H1 (cell line): ENCODE measurements at regions not wholly inside any gene's neighbourhood (a gene's known extent, or its start where the extent isn't known, plus 50 kb on each side); places are given as distances from the start of the nearest gene placed in this dataset.
"Not testable (repeated sequence)": the region's sequence is repeated elsewhere in the genome, so short reads cannot be mapped to it uniquely, and the experiment has no call there.

ENCODE experiments used
- CTCF ChIA-PET: fragments of 300-600 bp; sonication (Branson Sonifier 250); formaldehyde crosslinking; loops from one replicate; lab custom pipeline; 2021; ENCODE audit not compliant: partially characterized antibody; lab: Charles Lee
- POLR2A ChIA-PET: fragments of 300-600 bp; sonication (Branson Sonifier 250); formaldehyde crosslinking; loops from one replicate; lab custom pipeline; 2021; ENCODE audit warnings: inconsistent platforms; ENCODE audit not compliant: partially characterized antibody; lab: Charles Lee
- DNase-seq, 2 experiments: peaks; one replicate each; pipeline versions ENCODE4 v3.0.0 to v3.0.0-alpha.2; 2010 to 2022; ENCODE audit warnings: low spot score in 2 of 2, low read depth in 1 of 2, mixed read lengths in 1 of 2
- FAIRE-seq: peaks from 2 replicates; lab custom pipeline; 2011; peaks lifted over from hg19 to GRCh38; lab: Jason Lieb, UNC
- H2AFZ ChIP-seq: 2 replicates; pipeline ENCODE4 v1.8.1; 2012; ENCODE audit warnings: low read length, inconsistent platforms
- H2AK5ac ChIP-seq: 2 replicates; pipeline ENCODE4 v1.6.1; 2013; ENCODE audit warnings: low read depth, low read length
- H2BK120ac ChIP-seq: replicated peaks from 2 replicates; pipeline ENCODE3; 2013; ENCODE audit warnings: low read depth, low read length, inconsistent platforms
- H2BK12ac ChIP-seq: 2 replicates; pipeline ENCODE4 v1.6.1; 2013; ENCODE audit warnings: low read depth, low read length
- H2BK15ac ChIP-seq: 2 replicates; pipeline ENCODE4 v1.6.1; 2013; ENCODE audit warnings: low read length
- H2BK20ac ChIP-seq: 2 replicates; pipeline ENCODE4 v1.6.1; 2013; ENCODE audit warnings: low read length
- H2BK5ac ChIP-seq: 2 replicates; pipeline ENCODE4 v1.6.1; 2013; ENCODE audit warnings: low read depth, low read length
- H3K14ac ChIP-seq: 2 replicates; pipeline ENCODE4 v1.6.1; 2013; ENCODE audit warnings: inconsistent platforms; ENCODE audit not compliant: insufficient read length
- H3K18ac ChIP-seq: 2 replicates; pipeline ENCODE4 v1.6.1; 2013; ENCODE audit warnings: low read length; ENCODE audit errors: extremely low read depth
- H3K23ac ChIP-seq: 2 replicates; pipeline ENCODE4 v1.6.1; 2013; ENCODE audit warnings: inconsistent platforms; ENCODE audit not compliant: insufficient read length
- H3K23me2 ChIP-seq: 2 replicates; pipeline ENCODE4 v1.6.1; 2013; ENCODE audit warnings: low read depth, low read length
- H3K27ac ChIP-seq: 2 replicates; pipeline ENCODE4 v1.6.1; 2011; ENCODE audit warnings: low read depth, low read length, inconsistent platforms
- H3K27me3 ChIP-seq, 4 experiments: replicated peaks in 1 of 4; 1 replicate in 1 of 4; 2 replicates in 3 of 4; pipeline versions ENCODE4 v1.6.1 to v1.8.1; 2011 to 2013; ENCODE audit warnings: low read length in 3 of 4, mild to moderate bottlenecking in 3 of 4, inconsistent platforms in 2 of 4, mixed read lengths in 2 of 4, moderate library complexity in 1 of 4; ENCODE audit not compliant: control insufficient read depth in 3 of 4, insufficient read depth in 3 of 4; ENCODE audit errors: extremely low read depth in 1 of 4
- H3K36me3 ChIP-seq, 4 experiments: 2 replicates each; pipeline versions ENCODE4 v1.6.1 to v1.8.1; 2011 to 2013; ENCODE audit warnings: mild to moderate bottlenecking in 4 of 4, low read length in 3 of 4, moderate library complexity in 2 of 4, control low read depth in 1 of 4, inconsistent platforms in 1 of 4; ENCODE audit not compliant: insufficient read depth in 4 of 4, control insufficient read depth in 2 of 4
- H3K4ac ChIP-seq: replicated peaks from 2 replicates; pipeline ENCODE3; 2013; ENCODE audit warnings: low read length, low read depth, mixed read lengths, inconsistent platforms; ENCODE audit not compliant: insufficient read length
- H3K4me1 ChIP-seq, 4 experiments: replicated peaks in 1 of 4; 1 replicate in 1 of 4; 2 replicates in 3 of 4; pipeline versions ENCODE4 v1.6.1 to v1.8.1; 2011 to 2013; ENCODE audit warnings: low read length in 3 of 4, inconsistent platforms in 2 of 4, mixed read lengths in 1 of 4; ENCODE audit not compliant: insufficient read depth in 4 of 4, control insufficient read depth in 3 of 4
- H3K4me2 ChIP-seq, 2 experiments: 2 replicates each; pipeline versions ENCODE4 v1.6.1 to v1.8.1; 2011 to 2013; ENCODE audit warnings: low read depth in 2 of 2, low read length in 2 of 2, control low read depth in 1 of 2, inconsistent platforms in 1 of 2, mild to moderate bottlenecking in 1 of 2; ENCODE audit not compliant: insufficient read depth in 1 of 2
- H3K4me3 ChIP-seq, 4 experiments: fragments of 200-600, 300-600 bp in 1 of 4; sonication (generic), shearing (Covaris generic), sonication (Bioruptor Twin) in 1 of 4; 2 replicates each; pipeline versions ENCODE4 v1.5.1 to v1.8.1; 2011 to 2016; ENCODE audit warnings: low read length in 4 of 4, low read depth in 3 of 4, control low read depth in 2 of 4, inconsistent platforms in 2 of 4, mild to moderate bottlenecking in 2 of 4, mixed read lengths in 1 of 4, moderate library complexity in 1 of 4; ENCODE audit not compliant: insufficient read depth in 2 of 4; ENCODE audit errors: extremely low read depth in 1 of 4
- H3K56ac ChIP-seq: replicated peaks from 2 replicates; pipeline ENCODE3; 2013; ENCODE audit warnings: low read depth, mild to moderate bottlenecking, mixed read lengths, low read length, inconsistent platforms; ENCODE audit not compliant: insufficient read length
- H3K79me1 ChIP-seq: 2 replicates; pipeline ENCODE4 v1.6.1; 2013; ENCODE audit warnings: low read depth, low read length, control low read depth
- H3K79me2 ChIP-seq, 2 experiments: 2 replicates each; pipeline versions ENCODE4 v1.6.1 to v1.8.1; 2012 to 2013; ENCODE audit warnings: low read length in 2 of 2, mild to moderate bottlenecking in 2 of 2, inconsistent platforms in 1 of 2; ENCODE audit not compliant: insufficient read depth in 2 of 2, control insufficient read depth in 1 of 2
- H3K9ac ChIP-seq, 4 experiments: replicated peaks in 1 of 4; 1 replicate in 1 of 4; 2 replicates in 3 of 4; pipeline versions ENCODE4 v1.6.1 to v1.8.1; 2011 to 2013; ENCODE audit warnings: low read depth in 3 of 4, low read length in 3 of 4, control low read depth in 2 of 4, mild to moderate bottlenecking in 2 of 4, moderate library complexity in 2 of 4, inconsistent platforms in 1 of 4; ENCODE audit errors: extremely low read depth in 1 of 4
- H3K9me3 ChIP-seq, 2 experiments: 2 replicates each; pipeline versions ENCODE4 v1.6.1 to v1.8.1; 2012 to 2013; ENCODE audit warnings: mild to moderate bottlenecking in 2 of 2, moderate library complexity in 2 of 2, control low read depth in 1 of 2, inconsistent platforms in 1 of 2, low read depth in 1 of 2, low read length in 1 of 2, mixed read lengths in 1 of 2; ENCODE audit not compliant: insufficient read depth in 2 of 2
- H4K20me1 ChIP-seq, 2 experiments: replicated peaks in 1 of 2; 2 replicates each; pipeline versions ENCODE3 to v1.8.1; 2011 to 2013; ENCODE audit warnings: inconsistent platforms in 2 of 2, low read length in 2 of 2, mild to moderate bottlenecking in 1 of 2; ENCODE audit not compliant: insufficient read depth in 2 of 2, control insufficient read depth in 1 of 2
- H4K5ac ChIP-seq: 2 replicates; pipeline ENCODE4 v1.6.1; 2013; ENCODE audit warnings: low read length, low read depth, mixed read lengths, inconsistent platforms; ENCODE audit not compliant: insufficient read length
- H4K8ac ChIP-seq: 2 replicates; pipeline ENCODE4 v1.8.0; 2013; ENCODE audit warnings: mild to moderate bottlenecking, moderate library complexity, low read length, inconsistent platforms; ENCODE audit not compliant: insufficient read depth; ENCODE audit errors: extremely low read depth
- H4K91ac ChIP-seq: replicated peaks from 2 replicates; pipeline ENCODE3; 2013; ENCODE audit warnings: low read length, mixed read lengths, inconsistent platforms; ENCODE audit not compliant: insufficient read length
- WGBS, 2 experiments: shearing (Covaris generic) in 1 of 2; methylation state at CpG; one replicate each; pipeline versions ENCODE4 v1.1.6 to v1.1.7; 2013 to 2015; ENCODE audit warnings: low lambda C conversion rate in 2 of 2, mixed read lengths in 2 of 2, inconsistent platforms in 1 of 2, low coverage in 1 of 2, missing lambda C conversion rate in 1 of 2; ENCODE audit not compliant: insufficient replicate concordance in 2 of 2, insufficient coverage in 1 of 2, insufficient read length in 1 of 2; ENCODE audit errors: extremely low coverage in 1 of 2, missing lambda C conversion rate in 1 of 2; 5-methylcytosine and 5-hydroxymethylcytosine counted together

GRCh38 chr22:47488131-47488530 is 725.7 kb downstream of the TBC1D22A start:
- H3K9me3 ChIP-seq: peaks cover 67 to 90% of the 10 kb centered on the region in 2 experiments
- H2BK20ac ChIP-seq, H3K56ac ChIP-seq, H3K27me3 ChIP-seq, DNase-seq, H3K4me1 ChIP-seq, H3K4me3 ChIP-seq, H4K91ac ChIP-seq, H3K9ac ChIP-seq, CTCF ChIA-PET, H3K23ac ChIP-seq, H3K23me2 ChIP-seq, H3K4ac ChIP-seq, H3K14ac ChIP-seq, H2BK120ac ChIP-seq, H3K79me2 ChIP-seq, H2AK5ac ChIP-seq, H3K79me1 ChIP-seq, H2BK5ac ChIP-seq, H2AFZ ChIP-seq, H3K18ac ChIP-seq, H4K20me1 ChIP-seq, H3K36me3 ChIP-seq, FAIRE-seq, H4K5ac ChIP-seq, H3K27ac ChIP-seq, H4K8ac ChIP-seq, POLR2A ChIA-PET, H2BK12ac ChIP-seq, H3K4me2 ChIP-seq, H2BK15ac ChIP-seq: not testable (repeated sequence)
- 100% methylated on average over 5 of the region's 24 CpGs; no CpG with 5 or more reads in 1 of the 2 experiments for WGBS, 2 experiments
